ENCODE measurements at regions not wholly inside any gene's neighbourhood (a gene's known extent, or its start where the extent isn't known, plus 50 kb on each side); places are given as distances from the start of the nearest gene placed in this dataset.

- no peak for TF ChIP-seq CTCF (IDR thresholded peaks at IDR 0.05; ENCODE audit: poor library complexity)
- no peak for TF ChIP-seq EZH2phosphoT487 (IDR thresholded peaks at IDR 0.05; ENCODE audit: low read depth, severe bottlenecking, unreplicated experiment)
Observed at GRCh38 chr7:22944510-22944909, 69.4 kb downstream of the HYCC1 start.
